Endometrial microvascular endothelial cells (primary cell): ENCODE measurements at regions not wholly inside any gene's neighbourhood (a gene's known extent, or its start where the extent isn't known, plus 50 kb on each side); places are given as distances from the start of the nearest gene placed in this dataset.
"Not testable (repeated sequence)": the region's sequence is repeated elsewhere in the genome, so short reads cannot be mapped to it uniquely, and the experiment has no call there.

ENCODE experiments used
- in situ Hi-C: cut with HindIII; loops from 2 replicates; pipeline ENCODE4 v1.10.0; 2017; ENCODE audit warnings: low sequenced_read_pairs, low pct_unique_long_range_greater_than_20kb; ENCODE audit errors: inconsistent ontology term

- in situ Hi-C loops = no loop called here
Measured at GRCh38 chr13:43946281-43946680, 66.6 kb downstream of the LACC1 start.

GRCh38 chr13:43947897-43948458 is 68.3 kb downstream of the LACC1 start:
- in situ Hi-C loops = no loop called here

DNA sequence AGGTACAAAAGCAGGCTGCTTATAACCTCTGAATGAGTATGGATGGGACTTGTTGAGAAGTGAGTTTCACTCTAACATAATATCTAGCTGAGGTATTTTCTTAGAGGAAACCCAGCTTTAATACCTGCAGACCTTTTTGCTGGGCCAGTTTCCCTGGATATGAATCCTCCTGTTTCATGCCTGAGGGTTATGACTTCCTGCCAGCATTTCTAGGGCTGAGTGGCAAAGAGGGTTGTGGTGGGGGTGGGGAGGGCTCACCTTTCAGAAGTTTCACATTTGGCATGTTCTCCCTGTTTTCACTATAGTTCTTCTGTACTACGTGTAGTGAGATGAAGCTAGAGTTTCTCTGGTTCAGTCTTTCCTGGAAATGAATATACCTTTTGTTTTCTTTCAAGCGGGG is 73.7 kb downstream of the LACC1 start:
- in situ Hi-C loops = no loop called here

- in situ Hi-C loops = not testable (repeated sequence)
Measured at GRCh38 chr13:43956975-43957374, 77.3 kb downstream of the LACC1 start.

DNA sequence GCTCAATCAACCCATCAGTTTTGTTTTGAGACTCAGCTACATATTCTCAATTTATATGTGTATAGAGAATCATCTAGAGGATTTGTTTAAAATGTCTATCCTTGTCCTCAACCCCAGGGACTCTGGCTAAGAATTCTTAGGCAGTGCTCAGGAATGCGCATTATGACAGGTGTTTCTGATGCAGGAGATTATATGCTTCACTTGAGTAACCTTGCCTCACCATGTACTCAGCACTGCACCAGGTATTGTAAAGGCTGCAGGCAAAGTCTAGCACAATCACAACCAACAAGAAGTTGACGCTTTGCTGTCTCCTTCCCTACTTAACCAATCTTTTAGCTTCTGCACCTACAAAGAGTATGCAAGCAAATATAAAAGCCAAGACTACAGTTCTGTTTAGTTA is 79.6 kb downstream of the LACC1 start:
- in situ Hi-C loops = no loop called here

DNA sequence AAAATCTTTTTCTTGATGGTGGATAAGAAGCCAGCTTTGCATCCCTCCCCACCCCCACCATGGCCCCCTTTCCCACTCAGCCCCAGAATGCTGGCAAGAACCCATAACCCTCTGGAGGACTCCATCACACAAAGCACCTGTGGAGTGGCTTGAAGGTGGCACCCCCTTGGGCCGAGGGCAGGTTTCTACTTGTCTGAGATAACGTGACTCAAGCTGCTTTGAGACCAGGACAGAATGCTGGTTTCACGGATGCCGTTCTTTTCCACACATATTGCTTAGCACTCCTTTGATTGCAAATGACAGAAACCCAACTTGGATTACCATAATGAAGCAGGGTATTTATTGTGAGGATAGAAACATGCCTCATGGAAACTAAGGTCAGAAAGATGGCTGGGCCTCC is 82.2 kb downstream of the LACC1 start:
- in situ Hi-C loops = no loop called here

DNA sequence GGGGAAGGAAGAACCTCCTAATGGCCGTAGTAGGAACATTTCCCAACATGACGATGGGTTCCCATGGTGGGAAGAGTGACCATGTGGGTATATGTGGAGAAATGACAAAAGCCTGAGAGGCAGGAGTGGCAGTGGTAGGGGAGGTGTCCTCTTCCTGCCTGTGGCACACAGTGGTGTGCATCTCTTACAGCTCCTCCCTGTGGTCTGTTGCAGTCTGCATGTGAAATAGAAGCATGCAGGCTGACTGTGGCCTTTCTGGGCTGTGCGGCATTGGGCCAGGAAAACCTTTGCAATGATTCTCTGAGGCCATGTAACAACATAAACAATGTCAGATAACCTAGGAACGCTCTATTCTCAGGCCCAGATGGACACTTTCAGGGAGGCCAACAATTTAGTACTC is 84.0 kb downstream of the LACC1 start:
- in situ Hi-C loops = no loop called here

DNA sequence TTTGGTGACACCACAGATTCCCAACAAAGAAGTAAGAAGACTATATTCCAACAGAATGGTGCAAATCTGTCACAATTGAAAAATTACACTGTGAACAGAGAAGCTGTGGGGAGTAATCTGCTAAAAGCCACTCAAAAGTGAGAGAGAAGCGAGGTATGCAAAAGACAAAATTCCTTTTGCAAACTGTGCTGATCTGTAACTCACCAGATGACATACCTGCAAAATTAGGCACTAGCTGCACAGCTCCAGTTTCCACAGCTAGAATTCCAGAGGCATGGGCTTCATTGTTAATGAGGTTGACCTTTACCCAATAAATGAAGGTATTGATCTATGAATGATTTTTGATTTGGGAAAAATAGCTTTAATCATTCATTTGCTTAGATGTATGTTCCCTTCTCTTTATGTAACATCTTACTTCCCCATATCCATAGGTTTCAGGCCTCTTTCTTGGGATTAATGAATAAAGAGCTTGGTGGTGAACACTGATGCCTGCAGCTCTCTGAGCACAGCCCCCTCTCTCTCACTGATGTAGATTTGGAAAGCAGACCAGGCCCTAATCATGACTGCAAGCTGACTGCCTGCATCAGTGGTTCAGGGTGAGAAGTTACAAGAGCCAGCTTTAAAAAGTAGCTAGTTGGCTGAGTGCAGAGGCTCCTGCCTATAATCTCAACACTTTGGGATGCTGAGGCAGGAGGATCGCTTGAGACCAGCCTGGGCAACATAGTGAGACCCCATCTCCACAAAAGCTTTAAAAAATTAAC is 85.2 kb downstream of the LACC1 start:
- in situ Hi-C loops = no loop called here

- in situ Hi-C loops = no loop called here
Measured at GRCh38 chr13:43965459-43965845, 85.7 kb downstream of the LACC1 start.

DNA sequence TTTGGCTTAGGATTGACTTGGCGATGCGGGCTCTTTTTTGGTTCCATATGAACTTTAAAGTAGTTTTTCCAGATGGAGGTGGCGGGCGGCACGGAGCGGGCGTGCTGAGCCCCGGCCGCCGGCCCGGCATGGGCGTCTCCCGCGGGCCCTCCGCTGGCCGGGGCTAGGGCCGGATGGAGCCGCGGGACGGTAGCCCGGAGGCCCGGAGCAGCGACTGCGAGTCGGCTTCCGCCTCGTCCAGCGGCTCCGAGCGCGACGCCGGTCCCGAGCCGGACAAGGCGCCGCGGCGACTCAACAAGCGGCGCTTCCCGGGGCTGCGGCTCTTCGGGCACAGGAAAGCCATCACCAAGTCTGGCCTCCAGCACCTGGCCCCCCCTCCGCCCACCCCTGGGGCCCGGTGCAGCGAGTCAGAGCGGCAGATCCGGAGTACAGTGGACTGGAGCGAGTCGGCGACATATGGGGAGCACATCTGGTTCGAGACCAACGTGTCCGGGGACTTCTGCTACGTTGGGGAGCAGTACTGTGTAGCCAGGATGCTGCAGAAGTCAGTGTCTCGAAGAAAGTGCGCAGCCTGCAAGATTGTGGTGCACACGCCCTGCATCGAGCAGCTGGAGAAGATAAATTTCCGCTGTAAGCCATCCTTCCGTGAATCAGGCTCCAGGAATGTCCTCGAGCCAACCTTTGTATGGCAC is 88.7 kb downstream of the LACC1 start:
- in situ Hi-C loops = not testable (repeated sequence)

- in situ Hi-C loops = not testable (repeated sequence)
Measured at GRCh38 chr13:43968943-43969690, 89.4 kb downstream of the LACC1 start.

GRCh38 chr13:43969919-43970318 is 90.2 kb downstream of the LACC1 start:
- in situ Hi-C loops = not testable (repeated sequence)

GRCh38 chr13:43970520-43971242 is 91.0 kb downstream of the LACC1 start:
- in situ Hi-C loops = not testable (repeated sequence)

GRCh38 chr13:43971324-43971723 is 91.6 kb downstream of the LACC1 start:
- in situ Hi-C loops = not testable (repeated sequence)

DNA sequence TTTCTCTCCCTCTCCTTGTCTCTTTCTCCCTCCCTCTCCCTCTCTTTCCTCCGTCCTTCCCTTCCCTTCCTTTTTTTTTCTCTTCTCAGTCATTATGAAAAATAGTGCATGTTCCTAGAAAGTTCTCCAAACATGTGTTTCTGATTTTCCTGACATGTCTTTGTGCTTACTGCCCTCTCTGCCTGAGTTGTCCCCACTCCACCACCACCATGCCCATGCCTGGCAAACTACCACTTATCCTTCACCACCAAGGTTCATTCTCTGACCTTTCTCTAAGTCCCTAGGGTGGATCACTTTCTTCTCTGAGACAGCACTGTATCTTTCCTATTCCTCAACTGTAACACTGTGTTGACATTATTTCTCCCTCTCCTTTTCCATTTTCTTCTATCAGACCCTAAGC is 98.2 kb downstream of the LACC1 start:
- in situ Hi-C loops = no loop called here

DNA sequence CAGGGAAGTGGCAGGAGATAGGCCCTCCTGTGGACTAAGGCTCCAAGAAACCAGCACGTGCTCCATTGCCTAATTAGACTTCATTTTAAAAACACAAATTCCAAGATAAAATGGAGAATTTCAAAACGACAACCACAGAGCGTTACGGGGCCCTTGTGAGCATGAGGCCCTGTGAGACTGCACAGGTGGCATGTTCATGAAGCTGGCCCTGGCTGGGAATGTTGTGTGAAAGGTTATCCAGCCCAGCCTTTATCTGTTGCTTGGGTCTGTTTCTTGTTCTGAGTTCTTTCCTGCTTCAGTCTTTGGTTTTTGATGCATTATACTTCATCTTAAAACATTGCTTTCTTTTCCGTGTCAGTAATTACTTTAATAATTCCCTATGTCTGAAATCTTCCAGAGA is 99.0 kb downstream of the LACC1 start:
- in situ Hi-C loops = no loop called here

GRCh38 chr13:43979492-43979891 is 99.8 kb downstream of the LACC1 start:
- in situ Hi-C loops = no loop called here

- in situ Hi-C loops = no loop called here
Measured at GRCh38 chr13:43980587-43980986, 100.9 kb downstream of the LACC1 start.

GRCh38 chr13:43981091-43981490 is 101.4 kb downstream of the LACC1 start:
- in situ Hi-C loops = no loop called here
